Fibroblast of lung (primary cell): ENCODE measurements at regions not wholly inside any gene's neighbourhood (a gene's known extent, or its start where the extent isn't known, plus 50 kb on each side); places are given as distances from the start of the nearest gene placed in this dataset.

Source experiments
- DNase-seq, 2 donors: peaks; one replicate each; pipeline versions ENCODE4 v3.0.0 to v3.0.0-alpha.2; 2010; ENCODE audit warnings: low read depth in 2 of 2
- H2AFZ ChIP-seq: 2 replicates; pipeline ENCODE4 v1.5.1; 2012; ENCODE audit warnings: low read length, control low read depth, inconsistent platforms
- H3K27ac ChIP-seq: 2 replicates; pipeline ENCODE4 v1.5.1; 2011; ENCODE audit warnings: low read length, control low read depth; ENCODE audit not compliant: insufficient read depth
- H3K27me3 ChIP-seq: 2 replicates; pipeline ENCODE4 v1.5.1; 2011; ENCODE audit warnings: mild to moderate bottlenecking, low read length; ENCODE audit not compliant: control insufficient read depth, insufficient read depth
- H3K36me3 ChIP-seq: 2 replicates; pipeline ENCODE4 v1.5.1; 2011; ENCODE audit warnings: low read length; ENCODE audit not compliant: control insufficient read depth, insufficient read depth
- H3K4me1 ChIP-seq: 2 replicates; pipeline ENCODE4 v1.5.1; 2011; ENCODE audit warnings: low read length; ENCODE audit not compliant: control insufficient read depth, insufficient read depth; ENCODE audit errors: extremely low read depth
- H3K4me2 ChIP-seq: 2 replicates; pipeline ENCODE4 v1.5.1; 2011; ENCODE audit warnings: low read length, control low read depth; ENCODE audit not compliant: insufficient read depth; ENCODE audit errors: extremely low read depth
- H3K4me3 ChIP-seq, 4 experiments: fragments of 200-600 bp in 1 of 4; sonication (generic) in 1 of 4; replicated peaks in 1 of 4; 2 replicates each; pipeline ENCODE4 v1.5.1; 2011 to 2016; ENCODE audit warnings: low read length in 4 of 4, low read depth in 3 of 4, mild to moderate bottlenecking in 3 of 4, control low read depth in 2 of 4, inconsistent platforms in 1 of 4, mixed read lengths in 1 of 4; ENCODE audit not compliant: insufficient read depth in 1 of 4; ENCODE audit errors: control extremely low read depth in 1 of 4
- H3K79me2 ChIP-seq: 2 replicates; pipeline ENCODE4 v1.5.1; 2012; ENCODE audit warnings: mild to moderate bottlenecking, low read length, inconsistent platforms; ENCODE audit not compliant: control insufficient read depth, insufficient read depth
- H3K9ac ChIP-seq: 2 replicates; pipeline ENCODE4 v1.5.1; 2011; ENCODE audit warnings: mild to moderate bottlenecking, low read length, control low read depth; ENCODE audit not compliant: insufficient read depth
- H3K9me3 ChIP-seq: 2 replicates; pipeline ENCODE4 v1.5.1; 2012; ENCODE audit warnings: low read depth, low read length; ENCODE audit not compliant: control insufficient read depth, insufficient read depth
- H4K20me1 ChIP-seq: 2 replicates; pipeline ENCODE4 v1.5.1; 2011; ENCODE audit warnings: low read length; ENCODE audit not compliant: control insufficient read depth, insufficient read depth; ENCODE audit errors: extremely low read depth
- CTCF ChIP-seq, 2 donors: IDR thresholded peaks in 1 of 2; conservative IDR thresholded peaks in 1 of 2; 1 replicate in 1 of 2; 2 replicates in 1 of 2; pipeline ENCODE4 v1.5.1; 2011 to 2012; ENCODE audit warnings: low read length in 2 of 2, control low read depth in 1 of 2, inconsistent platforms in 1 of 2, low read depth in 1 of 2, mild to moderate bottlenecking in 1 of 2
- EZH2 ChIP-seq: IDR thresholded peaks from 2 replicates; pipeline ENCODE4 v1.5.1; 2012; ENCODE audit warnings: low read length, control low read depth, mild to moderate bottlenecking; ENCODE audit errors: missing control alignments

GRCh38 chr5:167096816-167097215, 1194.6 kb upstream of the WWC1 start:
- no peak for TF ChIP-seq EZH2
- no peak for TF ChIP-seq CTCF (conservative IDR thresholded peaks at IDR 0.05 in 1 of 2, IDR thresholded peaks at IDR 0.05 in 1 of 2; ENCODE audit: low read depth in 1 of 2, low read length in 2 of 2)
- no peak overlapping the region for H3K4me3 ChIP-seq
- no peaks in the 10 kb centered on the region for H4K20me1 ChIP-seq
- H3K9me3 ChIP-seq: no peaks in the 10 kb centered on the region
- H3K9ac ChIP-seq: no peak overlapping the region
- H3K27ac ChIP-seq: no peak overlapping the region
- H3K27me3 ChIP-seq: no peaks in the 10 kb centered on the region
- no peaks in the 10 kb centered on the region for H3K79me2 ChIP-seq
- H3K4me1 ChIP-seq: no peaks in the 10 kb centered on the region
- no peaks in the 10 kb centered on the region for H3K36me3 ChIP-seq
- no peak overlapping the region for H2AFZ ChIP-seq
- H3K4me2 ChIP-seq: no peak overlapping the region
- peak; percentile 22 to 71 for DNase-seq

GRCh38 chr5:167104351-167104750, 1187.1 kb upstream of the WWC1 start:
- Histone ChIP-seq H3K9me3 (no peaks in the 10 kb centered on the region), H3K4me3 (no peak overlapping the region), H2AFZ (no peak overlapping the region), H4K20me1 (no peaks in the 10 kb centered on the region), H3K4me2 (no peak overlapping the region), H3K36me3 (no peaks in the 10 kb centered on the region), H3K4me1 (no peaks in the 10 kb centered on the region), H3K27me3 (no peaks in the 10 kb centered on the region), H3K79me2 (no peaks in the 10 kb centered on the region), H3K9ac (no peak overlapping the region), H3K27ac (no peak overlapping the region)
- TF ChIP-seq EZH2: no peak
- no peak for TF ChIP-seq CTCF (conservative IDR thresholded peaks at IDR 0.05 in 1 of 2, IDR thresholded peaks at IDR 0.05 in 1 of 2; ENCODE audit: low read depth in 1 of 2, low read length in 2 of 2)
- no peak for DNase-seq

- peak in 1 of 2 donors; percentile 61 for DNase-seq
- no peak overlapping the region for H3K4me2 ChIP-seq
- H3K4me1 ChIP-seq: no peaks in the 10 kb centered on the region
- H3K9me3 ChIP-seq: no peaks in the 10 kb centered on the region
- no peak overlapping the region for H3K4me3 ChIP-seq
- H4K20me1 ChIP-seq: no peaks in the 10 kb centered on the region
- no peak overlapping the region for H3K9ac ChIP-seq
- no peaks in the 10 kb centered on the region for H3K36me3 ChIP-seq
- H3K27me3 ChIP-seq: no peaks in the 10 kb centered on the region
- no peak overlapping the region for H2AFZ ChIP-seq
- no peak overlapping the region for H3K27ac ChIP-seq
- TF ChIP-seq CTCF (conservative IDR thresholded peaks at IDR 0.05 in 1 of 2, IDR thresholded peaks at IDR 0.05 in 1 of 2; ENCODE audit: low read depth in 1 of 2, low read length in 2 of 2): no peak
- TF ChIP-seq EZH2: no peak
- H3K79me2 ChIP-seq: no peaks in the 10 kb centered on the region
Observed at GRCh38 chr5:167105941-167106340, 1185.5 kb upstream of the WWC1 start.
